Osteocyte (in vitro differentiated cells): ENCODE measurements at regions not wholly inside any gene's neighbourhood (a gene's known extent, or its start where the extent isn't known, plus 50 kb on each side); places are given as distances from the start of the nearest gene placed in this dataset.

ENCODE experiments used
- DNase-seq: peaks from one replicate; pipeline ENCODE4 v3.0.0; 2021; ENCODE audit warnings: mixed read lengths; ENCODE audit not compliant: unreplicated experiment; ENCODE audit errors: extremely low spot score
- H3K27ac Mint-ChIP-seq: one replicate; pipeline ENCODE4 v1.8.0; 2021; ENCODE audit warnings: mild to moderate bottlenecking, mixed read lengths; ENCODE audit not compliant: unreplicated experiment
- H3K27me3 Mint-ChIP-seq: one replicate; pipeline ENCODE4 v1.8.0; 2021; ENCODE audit warnings: mixed read lengths; ENCODE audit not compliant: unreplicated experiment
- H3K36me3 Mint-ChIP-seq: one replicate; pipeline ENCODE4 v1.8.0; 2021; ENCODE audit warnings: mixed read lengths; ENCODE audit not compliant: unreplicated experiment
- H3K4me1 Mint-ChIP-seq: one replicate; pipeline ENCODE4 v1.8.0; 2021; ENCODE audit warnings: mixed read lengths; ENCODE audit not compliant: unreplicated experiment
- H3K4me3 Mint-ChIP-seq: one replicate; pipeline ENCODE4 v1.8.0; 2021; ENCODE audit warnings: mild to moderate bottlenecking, moderate library complexity, mixed read lengths; ENCODE audit not compliant: unreplicated experiment
- H3K9me3 Mint-ChIP-seq: one replicate; pipeline ENCODE4 v1.8.0; 2021; ENCODE audit warnings: mixed read lengths; ENCODE audit not compliant: unreplicated experiment
- TF ChIP-seq, protein P1 (sequence below): fragments of 200-600 bp; sonication (generic); IDR thresholded peaks from 2 replicates; pipeline ENCODE4 v1.5.0; 2021; ENCODE audit warnings: antibody characterized with exemption, mild to moderate bottlenecking, moderate library complexity

DNA sequence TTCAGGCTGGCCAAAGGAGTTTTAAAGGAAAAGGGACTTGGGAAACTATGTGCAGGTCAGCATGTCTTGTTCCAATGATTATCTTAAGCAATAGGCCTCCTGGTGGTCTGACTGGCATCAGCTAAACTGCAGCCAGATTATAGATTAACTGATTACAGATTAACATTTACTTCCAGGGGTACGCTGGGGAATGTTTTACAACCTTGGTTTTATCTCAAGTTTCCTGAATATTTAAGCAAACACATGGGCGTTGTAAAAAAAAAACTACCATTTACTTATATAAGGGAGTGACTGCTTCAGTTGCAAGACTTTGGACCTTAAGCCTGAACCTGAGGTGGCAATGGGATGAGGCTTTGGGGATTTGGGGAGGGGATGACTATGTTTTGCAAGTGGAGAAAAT lies 600.6 kb upstream of the B3GALT2 start:
- Mint-ChIP-seq H3K27ac (no peak overlapping the region), H3K4me1 (no peaks in the 10 kb centered on the region), H3K9me3 (no peaks in the 10 kb centered on the region), H3K4me3 (no peak overlapping the region), H3K27me3 (no peaks in the 10 kb centered on the region), H3K36me3 (no peaks in the 10 kb centered on the region)
- DNase-seq = no peak
- TF ChIP-seq, protein P1, sequence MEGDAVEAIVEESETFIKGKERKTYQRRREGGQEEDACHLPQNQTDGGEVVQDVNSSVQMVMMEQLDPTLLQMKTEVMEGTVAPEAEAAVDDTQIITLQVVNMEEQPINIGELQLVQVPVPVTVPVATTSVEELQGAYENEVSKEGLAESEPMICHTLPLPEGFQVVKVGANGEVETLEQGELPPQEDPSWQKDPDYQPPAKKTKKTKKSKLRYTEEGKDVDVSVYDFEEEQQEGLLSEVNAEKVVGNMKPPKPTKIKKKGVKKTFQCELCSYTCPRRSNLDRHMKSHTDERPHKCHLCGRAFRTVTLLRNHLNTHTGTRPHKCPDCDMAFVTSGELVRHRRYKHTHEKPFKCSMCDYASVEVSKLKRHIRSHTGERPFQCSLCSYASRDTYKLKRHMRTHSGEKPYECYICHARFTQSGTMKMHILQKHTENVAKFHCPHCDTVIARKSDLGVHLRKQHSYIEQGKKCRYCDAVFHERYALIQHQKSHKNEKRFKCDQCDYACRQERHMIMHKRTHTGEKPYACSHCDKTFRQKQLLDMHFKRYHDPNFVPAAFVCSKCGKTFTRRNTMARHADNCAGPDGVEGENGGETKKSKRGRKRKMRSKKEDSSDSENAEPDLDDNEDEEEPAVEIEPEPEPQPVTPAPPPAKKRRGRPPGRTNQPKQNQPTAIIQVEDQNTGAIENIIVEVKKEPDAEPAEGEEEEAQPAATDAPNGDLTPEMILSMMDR = no peak

DNA sequence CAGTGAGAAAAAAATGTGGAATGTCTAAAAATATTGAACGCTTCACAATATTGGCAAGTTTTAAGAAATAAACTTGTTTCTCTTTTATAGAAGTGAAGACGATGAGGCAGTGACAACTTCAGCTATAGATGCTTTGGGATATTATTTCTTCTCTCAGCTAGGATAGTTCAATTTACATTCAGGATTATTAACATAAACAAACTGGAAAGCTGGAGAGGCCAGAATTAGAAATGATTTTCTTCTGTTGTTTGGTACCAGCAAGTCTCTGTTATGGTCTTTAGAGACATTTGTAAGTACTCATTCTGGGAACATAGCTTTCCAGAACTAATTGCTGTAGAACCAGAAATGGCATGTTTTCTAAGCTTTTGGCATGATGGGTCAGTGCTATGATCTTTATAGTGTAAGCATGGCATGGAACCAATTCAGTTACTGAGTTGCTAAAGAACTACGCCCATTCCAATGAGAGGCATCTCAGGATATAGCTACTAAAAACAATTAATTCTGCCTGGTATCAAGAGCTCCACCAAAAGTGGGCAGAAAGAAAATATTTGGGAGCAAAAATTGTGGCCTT lies 599.5 kb upstream of the B3GALT2 start:
- DNase-seq = no peak
- Mint-ChIP-seq H3K27ac (no peak overlapping the region), H3K4me3 (no peak overlapping the region), H3K27me3 (no peaks in the 10 kb centered on the region), H3K4me1 (no peaks in the 10 kb centered on the region), H3K9me3 (no peaks in the 10 kb centered on the region), H3K36me3 (no peaks in the 10 kb centered on the region)
- TF ChIP-seq, protein P1 = no peak

DNA sequence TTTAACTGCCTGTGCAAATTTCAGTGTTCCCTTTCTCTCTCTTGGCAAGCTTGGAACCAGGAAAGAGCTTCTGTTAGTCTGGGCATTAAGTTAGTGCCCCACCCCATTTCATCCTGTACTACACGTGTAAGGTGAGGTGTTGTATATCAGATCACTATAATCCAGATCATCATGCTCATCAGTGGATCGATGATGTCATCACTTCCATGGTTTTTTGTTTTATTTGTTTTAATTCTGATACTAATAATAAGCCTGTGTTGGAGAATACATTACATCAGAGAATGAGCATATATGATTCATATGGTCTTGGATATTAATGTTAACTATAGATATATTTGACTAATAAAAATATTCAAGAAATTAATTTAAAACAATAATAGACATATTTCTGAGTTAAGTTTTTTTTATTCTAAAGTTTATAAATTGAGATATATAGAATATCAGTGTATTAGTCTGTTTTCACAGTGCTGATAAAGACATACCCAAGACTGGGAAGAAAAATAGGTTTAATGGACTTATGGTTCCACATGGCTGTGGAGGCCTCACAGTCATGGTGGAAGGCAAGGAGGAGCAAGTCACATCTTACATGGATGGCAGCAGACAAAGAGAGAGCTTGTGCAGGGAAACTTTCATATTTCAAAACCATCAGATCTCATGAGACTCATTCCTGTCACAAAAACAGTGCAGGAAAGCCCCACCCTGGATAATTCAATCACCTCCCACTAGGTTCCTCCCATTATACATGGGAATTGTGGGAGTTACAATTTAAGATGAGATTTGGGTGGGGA lies 588.3 kb upstream of the B3GALT2 start:
- no peaks in the 10 kb centered on the region for H3K27me3 Mint-ChIP-seq
- H3K9me3 Mint-ChIP-seq = peaks cover 3% of the 10 kb centered on the region

DNA sequence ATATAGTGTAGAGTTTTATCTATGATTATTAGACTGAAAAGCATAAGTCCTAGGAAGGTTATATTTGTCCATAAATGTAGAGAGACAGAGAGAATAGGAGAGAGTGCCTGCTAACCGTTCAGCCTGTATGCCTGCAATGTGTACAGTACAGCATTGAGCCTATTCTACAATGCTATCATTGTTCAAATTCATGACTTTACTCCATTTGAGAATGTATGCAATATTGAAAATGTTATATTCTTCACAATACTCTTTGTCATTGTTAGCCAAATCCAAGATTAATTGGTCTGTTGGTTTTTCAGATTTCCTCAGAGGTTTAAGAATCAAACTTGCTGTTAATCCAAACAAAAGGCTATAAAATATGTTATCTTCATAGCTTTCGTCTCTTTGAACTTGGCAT lies 585.2 kb upstream of the B3GALT2 start:
- peaks cover 3% of the 10 kb centered on the region for H3K9me3 Mint-ChIP-seq
- H3K4me3 Mint-ChIP-seq = no peak overlapping the region
- H3K27me3 Mint-ChIP-seq = no peaks in the 10 kb centered on the region
- TF ChIP-seq, protein P1 = no peak
- no peak overlapping the region for H3K27ac Mint-ChIP-seq
- H3K4me1 Mint-ChIP-seq = no peaks in the 10 kb centered on the region
- peaks cover 2% of the 10 kb centered on the region for H3K36me3 Mint-ChIP-seq
- DNase-seq = no peak

More for the DNA sequence above, 588.3 kb upstream of the B3GALT2 start:
- TF ChIP-seq, protein P1 = no peak
- peaks cover 2% of the 10 kb centered on the region for H3K36me3 Mint-ChIP-seq
- no peak for DNase-seq
- H3K4me1 Mint-ChIP-seq = no peaks in the 10 kb centered on the region
- no peak overlapping the region for H3K4me3 Mint-ChIP-seq
- no peak overlapping the region for H3K27ac Mint-ChIP-seq

DNA sequence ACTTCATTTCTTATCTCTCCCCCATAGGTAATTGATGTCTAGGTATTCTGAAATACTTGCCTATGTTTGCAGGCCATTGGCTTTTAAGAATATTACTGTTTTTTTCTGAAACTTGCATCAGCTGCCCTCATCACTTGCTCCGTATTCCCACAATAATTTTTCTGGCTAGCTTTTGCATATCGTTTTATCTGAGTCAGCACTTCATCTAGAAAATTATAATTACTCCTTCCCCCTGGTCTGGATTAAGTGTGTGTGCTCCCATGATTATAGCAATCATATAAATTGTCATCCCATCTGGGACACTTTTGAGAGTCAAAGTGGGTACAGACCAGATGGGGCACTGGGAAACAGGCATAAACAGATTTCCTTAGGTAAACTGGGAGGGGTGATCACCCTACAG lies 583.2 kb upstream of the B3GALT2 start:
- no peak overlapping the region for H3K27ac Mint-ChIP-seq
- H3K4me1 Mint-ChIP-seq = no peaks in the 10 kb centered on the region
- TF ChIP-seq, protein P1 = no peak
- no peak for DNase-seq
- no peaks in the 10 kb centered on the region for H3K27me3 Mint-ChIP-seq
- H3K4me3 Mint-ChIP-seq = no peak overlapping the region
- no peaks in the 10 kb centered on the region for H3K36me3 Mint-ChIP-seq
- H3K9me3 Mint-ChIP-seq = no peaks in the 10 kb centered on the region
